Right lobe of liver (tissue), 4 donors: ENCODE measurements at regions not wholly inside any gene's neighbourhood (a gene's known extent, or its start where the extent isn't known, plus 50 kb on each side); places are given as distances from the start of the nearest gene placed in this dataset.

ENCODE experiments used
- POLR2A ChIP-seq: fragments of 450-650 bp; IDR thresholded peaks from one replicate; pipeline ENCODE4 v1.6.1; 2017; ENCODE audit warnings: antibody characterized with exemption, mild to moderate bottlenecking
- TF ChIP-seq, protein P1 (sequence below), 4 donors: fragments of 200-600 bp in 3 of 4; fragments of 450-650 bp in 1 of 4; IDR thresholded peaks; one replicate each; pipeline versions ENCODE4 v1.5.1 to v1.8.0; 2016 to 2022; ENCODE audit warnings: antibody characterized with exemption in 4 of 4, mild to moderate bottlenecking in 2 of 4
- donor health status: DM: no; HTN: no; CAD: no.
- donor health status: DM: no; HTN: no; CAD: no.
- donor health status: DM: no; HTN: yes; CAD: no.

DNA sequence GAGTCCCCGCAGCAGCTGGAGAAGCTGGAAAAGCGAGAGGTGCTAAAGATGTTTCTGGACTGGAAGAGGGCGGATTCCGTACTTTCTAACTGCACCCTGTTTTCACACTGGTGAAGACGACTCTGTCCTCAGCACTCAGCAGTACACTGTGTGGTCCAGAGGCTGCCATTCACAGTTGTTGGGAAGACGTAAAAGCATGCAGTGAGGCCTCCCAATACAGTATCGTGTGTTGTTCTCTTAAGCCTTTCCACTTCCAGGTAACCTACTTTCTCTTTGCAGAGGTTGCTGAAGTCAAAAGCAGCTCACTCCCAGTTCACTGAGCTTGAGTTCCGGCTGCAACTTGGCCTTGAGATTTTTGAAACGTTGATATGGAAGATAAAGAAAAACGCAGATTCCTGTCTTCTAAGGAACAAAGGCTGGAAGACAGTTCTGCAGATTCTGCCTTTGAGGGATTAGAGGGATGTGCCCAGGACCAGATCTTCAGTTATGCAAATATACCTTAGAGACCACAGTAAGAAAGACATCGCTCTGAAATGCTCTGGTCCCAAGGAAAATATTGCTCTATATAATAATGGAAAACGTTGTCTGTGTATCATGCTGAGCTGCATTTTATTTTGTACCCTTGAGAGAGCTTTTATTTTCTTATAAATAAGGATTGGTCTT is 540.9 kb downstream of the TRIML1 start:
- no peak for TF ChIP-seq POLR2A
- TF ChIP-seq, protein P1, sequence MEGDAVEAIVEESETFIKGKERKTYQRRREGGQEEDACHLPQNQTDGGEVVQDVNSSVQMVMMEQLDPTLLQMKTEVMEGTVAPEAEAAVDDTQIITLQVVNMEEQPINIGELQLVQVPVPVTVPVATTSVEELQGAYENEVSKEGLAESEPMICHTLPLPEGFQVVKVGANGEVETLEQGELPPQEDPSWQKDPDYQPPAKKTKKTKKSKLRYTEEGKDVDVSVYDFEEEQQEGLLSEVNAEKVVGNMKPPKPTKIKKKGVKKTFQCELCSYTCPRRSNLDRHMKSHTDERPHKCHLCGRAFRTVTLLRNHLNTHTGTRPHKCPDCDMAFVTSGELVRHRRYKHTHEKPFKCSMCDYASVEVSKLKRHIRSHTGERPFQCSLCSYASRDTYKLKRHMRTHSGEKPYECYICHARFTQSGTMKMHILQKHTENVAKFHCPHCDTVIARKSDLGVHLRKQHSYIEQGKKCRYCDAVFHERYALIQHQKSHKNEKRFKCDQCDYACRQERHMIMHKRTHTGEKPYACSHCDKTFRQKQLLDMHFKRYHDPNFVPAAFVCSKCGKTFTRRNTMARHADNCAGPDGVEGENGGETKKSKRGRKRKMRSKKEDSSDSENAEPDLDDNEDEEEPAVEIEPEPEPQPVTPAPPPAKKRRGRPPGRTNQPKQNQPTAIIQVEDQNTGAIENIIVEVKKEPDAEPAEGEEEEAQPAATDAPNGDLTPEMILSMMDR (IDR thresholded peaks at IDR 0.05) = no peak
